Activated CD8-positive, alpha-beta T cell treated with anti-CD3 and anti-CD28 coated beads for 36 hours (primary cell): ENCODE measurements at regions not wholly inside any gene's neighbourhood (a gene's known extent, or its start where the extent isn't known, plus 50 kb on each side); places are given as distances from the start of the nearest gene placed in this dataset.

Experiments used
- ATAC-seq: fragments of 200-7000 bp; cut with Tn5 transposase; one replicate; pipeline ENCODE4 v1.10.0; 2021; ENCODE audit warnings: mild to moderate bottlenecking, moderate library complexity
- CTCF ChIA-PET: fragments of 350-600 bp; sonication (Branson Sonifier 250); formaldehyde crosslinking; loops from one replicate; lab custom pipeline; 2021; ENCODE audit warnings: antibody characterized with exemption; lab: Charles Lee
- POLR2A ChIA-PET: fragments of 350-600 bp; sonication (Branson Sonifier 250); formaldehyde crosslinking; loops from one replicate; lab custom pipeline; 2021; ENCODE audit warnings: antibody characterized with exemption; lab: Charles Lee
- DNase-seq: peaks from one replicate; pipeline ENCODE4 v3.0.0-alpha.2; 2020
- H3K27ac Mint-ChIP-seq: one replicate; pipeline ENCODE4 v1.8.0; 2021; ENCODE audit warnings: mild to moderate bottlenecking, mixed read lengths
- H3K27me3 Mint-ChIP-seq: one replicate; pipeline ENCODE4 v1.8.0; 2021; ENCODE audit warnings: mixed read lengths
- H3K36me3 Mint-ChIP-seq: one replicate; pipeline ENCODE4 v1.8.0; 2021; ENCODE audit warnings: low read depth, mixed read lengths
- H3K4me1 Mint-ChIP-seq: one replicate; pipeline ENCODE4 v1.8.0; 2021; ENCODE audit warnings: low read depth, mixed read lengths
- H3K4me3 Mint-ChIP-seq: one replicate; pipeline ENCODE4 v1.8.0; 2021; ENCODE audit warnings: mild to moderate bottlenecking, moderate library complexity, mixed read lengths
- H3K9me3 Mint-ChIP-seq: one replicate; pipeline ENCODE4 v1.8.0; 2021; ENCODE audit warnings: mixed read lengths
- CTCF ChIP-seq: fragments of 200-600 bp; IDR thresholded peaks from one replicate; pipeline ENCODE4 v1.8.0; 2022; ENCODE audit warnings: antibody characterized with exemption, mild to moderate bottlenecking
- intact Hi-C: fragments of 100-400 bp; cut with micrococcal nuclease; formaldehyde crosslinking; loops from one replicate; pipeline ENCODE4 v1.10.0; 2022

DNA sequence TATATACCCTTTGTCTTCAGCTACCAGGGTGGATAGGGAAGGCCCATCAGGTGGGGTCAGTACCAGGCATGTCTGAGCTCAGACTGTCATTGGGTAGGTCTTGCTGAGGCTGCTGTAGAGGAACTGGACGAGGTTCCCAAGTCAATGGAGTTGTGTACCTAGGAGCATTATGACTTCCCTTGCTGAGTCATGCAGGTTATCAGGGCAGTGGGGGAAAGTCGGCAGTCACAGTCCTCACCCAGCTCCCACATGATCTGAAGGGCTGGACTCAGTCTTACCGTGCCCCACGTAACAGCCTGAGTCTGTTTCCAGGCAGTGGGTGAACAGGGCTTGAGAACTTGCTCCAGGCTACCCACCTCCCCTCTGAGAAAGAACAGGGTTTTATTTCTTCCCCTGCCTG lies 260.8 kb upstream of the COBL start:
- Mint-ChIP-seq H3K36me3 (no peaks in the 10 kb centered on the region), H3K4me3 (no peak overlapping the region), H3K27me3 (no peaks in the 10 kb centered on the region), H3K9me3 (peaks cover 2% of the 10 kb centered on the region), H3K4me1 (no peaks in the 10 kb centered on the region), H3K27ac (no peak overlapping the region)
- ChIA-PET POLR2A (no interaction called here), CTCF (no interaction called here)
- ATAC-seq (no peak), DNase-seq (no peak)
- TF ChIP-seq CTCF: no peak
- intact Hi-C loops: no loop called here

GRCh38 chr7:51569581-51569980 lies 253.0 kb upstream of the COBL start:
- ATAC-seq: no peak
- H3K27ac Mint-ChIP-seq: no peak overlapping the region
- H3K27me3 Mint-ChIP-seq: no peaks in the 10 kb centered on the region
- no peaks in the 10 kb centered on the region for H3K36me3 Mint-ChIP-seq
- no peak for TF ChIP-seq CTCF
- intact Hi-C loops: no loop called here
- H3K9me3 Mint-ChIP-seq: peaks cover 2% of the 10 kb centered on the region
- CTCF ChIA-PET: no interaction called here
- H3K4me3 Mint-ChIP-seq: no peak overlapping the region
- POLR2A ChIA-PET: no interaction called here
- H3K4me1 Mint-ChIP-seq: no peaks in the 10 kb centered on the region
- no peak for DNase-seq

- Mint-ChIP-seq H3K4me3 (no peak overlapping the region), H3K9me3 (peaks cover 2% of the 10 kb centered on the region), H3K27me3 (no peaks in the 10 kb centered on the region), H3K36me3 (no peaks in the 10 kb centered on the region), H3K4me1 (no peaks in the 10 kb centered on the region), H3K27ac (no peak overlapping the region)
- TF ChIP-seq CTCF: no peak
- CTCF ChIA-PET: no interaction called here
- ATAC-seq (no peak), DNase-seq (no peak)
- POLR2A ChIA-PET: no interaction called here
- intact Hi-C loops: no loop called here
Observed at GRCh38 chr7:51569176-51569575, 252.6 kb upstream of the COBL start.

DNA sequence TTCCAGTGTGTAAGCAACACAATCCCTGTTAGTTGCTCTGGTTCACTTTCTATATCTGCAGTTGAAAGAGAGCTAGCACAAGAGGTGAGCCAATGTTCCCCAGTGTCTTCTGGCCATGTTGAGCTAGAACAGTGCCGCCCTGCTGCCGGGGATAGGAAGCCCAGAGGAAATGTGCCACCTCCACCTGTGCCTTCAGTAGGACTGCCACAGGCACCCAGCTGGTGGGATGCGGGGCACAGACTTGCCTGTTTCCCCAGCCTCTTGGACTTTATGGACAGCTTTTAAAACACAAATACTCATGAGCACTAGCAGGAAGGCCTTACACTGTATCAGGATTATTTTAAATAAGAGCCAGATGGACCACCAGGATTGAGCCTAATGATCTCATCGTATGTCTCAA lies 234.5 kb upstream of the COBL start:
- POLR2A ChIA-PET: no interaction called here
- intact Hi-C loops: no loop called here

GRCh38 chr7:51545131-51545530 lies 228.5 kb upstream of the COBL start:
- Mint-ChIP-seq H3K36me3 (no peaks in the 10 kb centered on the region), H3K27ac (no peak overlapping the region), H3K27me3 (no peaks in the 10 kb centered on the region), H3K9me3 (peaks cover 2% of the 10 kb centered on the region), H3K4me3 (no peak overlapping the region), H3K4me1 (no peaks in the 10 kb centered on the region)
- ATAC-seq (no peak), DNase-seq (no peak)
- TF ChIP-seq CTCF: no peak
- ChIA-PET CTCF (interaction anchor here (2.0 kb wide), 1 partner anchor 115 kb away, joined by 6 read pairs; no protein-coding TSS in a partner anchor), POLR2A (no interaction called here)
- intact Hi-C loops: no loop called here

More for the DNA sequence above, 234.5 kb upstream of the COBL start:
- TF ChIP-seq CTCF: no peak
- Mint-ChIP-seq H3K27ac (no peak overlapping the region), H3K27me3 (no peaks in the 10 kb centered on the region), H3K4me3 (no peak overlapping the region), H3K36me3 (no peaks in the 10 kb centered on the region), H3K9me3 (peaks cover 12% of the 10 kb centered on the region), H3K4me1 (no peaks in the 10 kb centered on the region)
- ATAC-seq (no peak), DNase-seq (no peak)
- CTCF ChIA-PET: no interaction called here
